ENCODE measurements at regions not wholly inside any gene's neighbourhood (a gene's known extent, or its start where the extent isn't known, plus 50 kb on each side); places are given as distances from the start of the nearest gene placed in this dataset.

DNA sequence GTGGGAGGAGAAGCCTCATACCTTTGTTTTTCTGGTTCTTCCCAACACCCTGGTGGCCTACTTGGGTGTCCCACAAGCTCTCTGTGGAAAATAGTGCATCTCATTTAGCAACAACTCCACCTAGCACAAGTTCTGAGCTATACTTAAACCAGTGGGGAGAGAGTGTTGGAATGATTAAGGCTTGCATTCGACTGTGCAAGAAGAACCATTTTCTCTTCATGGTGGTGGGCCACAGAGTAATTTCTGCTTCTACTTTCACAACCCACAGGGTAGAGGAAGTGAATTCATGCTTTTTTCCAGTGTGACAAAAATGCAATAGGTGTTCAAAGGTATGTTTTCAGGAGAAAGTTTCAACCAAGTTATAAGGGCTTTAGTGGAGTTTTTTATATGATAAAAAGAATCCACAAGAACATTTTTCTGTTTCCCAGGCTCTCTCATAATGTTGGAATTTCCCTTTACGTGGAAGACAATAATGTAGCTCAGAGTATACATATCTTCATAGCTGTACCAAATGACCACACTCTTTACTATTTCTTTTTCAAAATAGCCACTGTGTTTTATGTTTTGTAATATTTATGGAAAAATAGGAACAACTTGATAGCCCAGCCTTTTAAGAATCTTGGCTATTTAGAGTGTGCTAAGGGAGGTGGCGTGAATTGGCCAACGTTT, 80.3 kb upstream of the HHIP start:
- Histone ChIP-seq H3K4me3 (no peak overlapping the region), H3K36me3 (no peaks in the 10 kb centered on the region), H3K27me3 (no peaks in the 10 kb centered on the region), H3K27ac (no peak overlapping the region), H3K4me1 (peaks cover 0 to 4% (median 0%) of the 10 kb centered on the region in 4 donors), H3K9me3 (no peaks in the 10 kb centered on the region)
- TF ChIP-seq POLR2AphosphoS5 (IDR thresholded peaks at IDR 0.05): no peak
- TF ChIP-seq CTCF (IDR thresholded peaks at IDR 0.05): no peak
- no peak for TF ChIP-seq EP300 (IDR thresholded peaks at IDR 0.05)
- TF ChIP-seq POLR2A (IDR thresholded peaks at IDR 0.05): no peak
- no peak for ATAC-seq (ENCODE audit: low FRiP score in 2 of 2)
- DNase-seq: no peak
- WGBS, 2 donors: 84 to 86% methylated on average over 4 of the region's 4 CpGs

DNA sequence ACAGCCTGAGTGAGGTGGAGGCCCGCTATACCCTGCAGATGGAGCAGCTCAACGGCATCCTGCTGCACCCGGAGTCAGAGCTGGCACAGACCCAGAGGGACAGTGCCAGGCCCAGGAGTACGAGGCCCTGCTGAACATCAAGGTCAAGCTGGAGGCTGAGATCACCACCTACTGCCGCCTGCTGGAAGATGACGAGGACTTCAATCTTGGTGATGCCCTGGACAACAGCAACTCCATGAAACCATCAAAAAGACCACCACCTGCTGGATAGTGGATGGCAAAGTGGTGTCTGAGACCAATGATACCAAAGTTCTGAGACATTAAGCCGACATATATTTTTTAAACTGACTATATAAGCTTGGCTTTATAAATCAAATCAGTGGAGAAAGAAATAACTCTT, 73.3 kb upstream of the HHIP start:
- Histone ChIP-seq H3K27me3 (no peaks in the 10 kb centered on the region), H3K9me3 (no peaks in the 10 kb centered on the region), H3K4me3 (no peak overlapping the region), H3K4me1 (no peaks in the 10 kb centered on the region), H3K27ac (no peak overlapping the region), H3K36me3 (no peaks in the 10 kb centered on the region)
- DNase-seq (peak in 1 of 2 donors; percentile 18), ATAC-seq (ENCODE audit: low FRiP score in 2 of 2) (no peak)
- TF ChIP-seq EP300 (IDR thresholded peaks at IDR 0.05) (no peak), POLR2AphosphoS5 (IDR thresholded peaks at IDR 0.05) (no peak), POLR2A (IDR thresholded peaks at IDR 0.05) (no peak), CTCF (IDR thresholded peaks at IDR 0.05) (no peak)
- 81 to 88% methylated on average over 6 to 7 of the region's 7 CpGs for WGBS, 2 donors

DNA sequence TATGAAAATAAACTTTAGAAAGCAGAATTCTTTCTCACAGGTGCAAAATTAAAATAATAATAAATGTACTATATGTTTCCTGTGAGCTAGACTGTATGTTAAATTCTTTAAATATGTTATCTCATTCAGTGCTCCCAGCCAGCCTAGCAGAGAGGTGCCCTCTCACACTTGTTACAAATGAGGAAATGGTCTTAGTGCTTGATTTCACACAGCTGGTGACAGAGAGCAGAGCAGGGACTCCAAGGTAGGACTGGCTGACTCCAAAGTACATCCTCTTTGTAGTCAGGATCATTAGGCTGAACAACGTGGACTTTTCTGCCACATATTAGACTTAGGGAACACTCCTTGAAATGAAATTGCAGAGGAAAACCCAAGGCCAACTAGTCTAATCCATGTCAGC, 72.0 kb upstream of the HHIP start:
- Histone ChIP-seq H3K9me3 (no peaks in the 10 kb centered on the region), H3K36me3 (no peaks in the 10 kb centered on the region), H3K27me3 (no peaks in the 10 kb centered on the region), H3K27ac (no peak overlapping the region), H3K4me3 (no peak overlapping the region), H3K4me1 (no peaks in the 10 kb centered on the region)
- ATAC-seq (ENCODE audit: low FRiP score in 2 of 2) (no peak), DNase-seq (no peak)
- WGBS, 2 donors: 29% methylated on average over 1 of the region's 1 CpG
- TF ChIP-seq EP300 (IDR thresholded peaks at IDR 0.05): no peak
- TF ChIP-seq POLR2AphosphoS5 (IDR thresholded peaks at IDR 0.05): no peak
- no peak for TF ChIP-seq POLR2A (IDR thresholded peaks at IDR 0.05)
- TF ChIP-seq CTCF (IDR thresholded peaks at IDR 0.05): no peak

DNA sequence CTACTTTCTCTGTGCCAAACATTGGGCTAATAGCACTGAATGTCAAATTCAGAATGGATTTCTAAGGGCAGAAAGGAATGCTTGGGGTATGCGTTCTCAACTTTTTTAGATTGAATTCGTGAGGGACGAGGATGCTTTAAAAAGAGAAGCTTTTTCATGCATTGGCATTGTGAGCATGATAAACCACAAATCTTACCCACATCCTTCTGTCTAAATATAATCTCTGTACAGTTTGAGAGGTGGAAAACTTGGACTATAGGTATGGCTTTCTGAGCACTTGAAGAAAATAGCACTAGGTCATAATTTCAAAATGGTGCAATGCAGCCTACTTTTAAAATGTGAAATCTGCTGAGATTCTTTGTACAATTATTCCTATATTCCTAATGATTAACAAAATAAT, 71.4 kb upstream of the HHIP start:
- no peak for ATAC-seq (ENCODE audit: low FRiP score in 2 of 2)
- no peak for DNase-seq
- Histone ChIP-seq H3K27ac (no peak overlapping the region), H3K27me3 (no peaks in the 10 kb centered on the region), H3K4me3 (no peak overlapping the region), H3K9me3 (no peaks in the 10 kb centered on the region), H3K4me1 (no peaks in the 10 kb centered on the region), H3K36me3 (no peaks in the 10 kb centered on the region)
- TF ChIP-seq POLR2AphosphoS5 (IDR thresholded peaks at IDR 0.05): no peak
- no peak for TF ChIP-seq CTCF (IDR thresholded peaks at IDR 0.05)
- TF ChIP-seq EP300 (IDR thresholded peaks at IDR 0.05): no peak
- TF ChIP-seq POLR2A (IDR thresholded peaks at IDR 0.05): no peak
- WGBS, 2 donors: 56 to 71% methylated on average over 3 of the region's 3 CpGs

GRCh38 chr4:144575181-144575580, 70.8 kb upstream of the HHIP start:
- Histone ChIP-seq H3K4me3 (no peak overlapping the region), H3K27ac (no peak overlapping the region), H3K9me3 (no peaks in the 10 kb centered on the region), H3K36me3 (no peaks in the 10 kb centered on the region), H3K27me3 (no peaks in the 10 kb centered on the region), H3K4me1 (no peaks in the 10 kb centered on the region)
- DNase-seq: peak in 1 of 2 donors; percentile 40
- 60 to 61% methylated on average over 2 of the region's 2 CpGs for WGBS, 2 donors
- no peak for ATAC-seq (ENCODE audit: low FRiP score in 2 of 2)
- peak in 1 of 6 experiments; percentile 21 for TF ChIP-seq CTCF (IDR thresholded peaks at IDR 0.05)
- TF ChIP-seq EP300 (IDR thresholded peaks at IDR 0.05): no peak
- no peak for TF ChIP-seq POLR2AphosphoS5 (IDR thresholded peaks at IDR 0.05)

Data from upper lobe of left lung (tissue), 6 donors.